Activated CD4-positive, alpha-beta T cell treated with anti-CD3 and anti-CD28 coated beads, Interleukin-2, Interleukin-6, amounts not matched to agents 100 ng/mL and 50 ng/mL, durations not matched to agents 16 hours and 8 hours (primary cell): ENCODE measurements at regions not wholly inside any gene's neighbourhood (a gene's known extent, or its start where the extent isn't known, plus 50 kb on each side); places are given as distances from the start of the nearest gene placed in this dataset.

Experiments
- DNase-seq: peaks from one replicate; pipeline ENCODE4 v3.0.0-alpha.2; 2020

- DNase-seq = no peak
These were observed 132.3 kb downstream of the CRYBB2 start for GRCh38 chr22:25351631-25352293.

GRCh38 chr22:25352294-25352680 lies 132.8 kb downstream of the CRYBB2 start:
- DNase-seq = no peak

DNA sequence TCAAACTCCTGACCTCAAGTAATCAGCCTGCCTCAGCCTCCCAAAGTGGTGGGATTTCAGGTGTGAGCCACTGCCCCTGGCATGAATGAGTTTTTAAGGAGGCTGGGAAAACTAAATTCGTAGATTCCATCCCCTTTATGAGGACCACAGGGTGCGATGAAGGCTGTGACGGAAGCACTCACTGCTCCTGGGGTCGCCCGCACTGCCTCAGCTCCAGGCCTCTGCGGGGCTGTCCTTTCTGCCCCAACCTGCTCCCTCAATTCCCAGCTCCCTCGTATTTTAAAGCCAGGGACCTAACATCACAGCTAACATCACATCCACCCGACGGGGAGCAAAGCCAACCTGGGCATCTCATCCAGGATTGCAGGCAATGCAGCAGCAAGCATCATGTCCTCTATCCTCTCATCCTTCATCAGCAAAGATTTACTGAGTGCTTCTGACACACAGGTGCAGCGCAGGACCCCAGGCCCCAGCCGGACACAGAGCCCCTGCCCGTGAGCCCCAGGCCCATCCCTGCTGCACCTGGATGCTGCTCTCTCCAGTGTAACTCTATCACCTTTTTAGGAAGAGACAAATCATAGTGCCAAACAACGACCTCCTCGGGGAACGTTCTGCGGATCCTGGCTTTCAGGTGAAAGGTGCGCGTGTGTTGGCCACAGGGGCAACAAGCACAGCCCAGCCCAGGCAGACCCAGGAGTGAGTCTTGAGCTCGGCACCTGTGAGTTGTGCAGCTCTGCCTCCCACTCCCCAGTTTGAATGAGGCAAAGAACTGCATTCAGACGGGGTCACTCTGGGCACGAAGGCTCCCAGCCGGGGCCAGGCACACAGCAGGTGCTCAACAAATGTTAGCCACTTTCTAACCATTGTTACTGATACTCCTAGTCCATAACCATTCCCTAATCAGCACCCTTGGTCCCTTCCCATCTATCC lies 134.3 kb downstream of the CRYBB2 start:
- no peak for DNase-seq

GRCh38 chr22:25354456-25354855 lies 135.0 kb downstream of the CRYBB2 start:
- no peak for DNase-seq

- DNase-seq = no peak
These were observed 137.7 kb downstream of the CRYBB2 start for GRCh38 chr22:25357132-25357455.

GRCh38 chr22:25357606-25358420 lies 138.4 kb downstream of the CRYBB2 start:
- DNase-seq = no peak

GRCh38 chr22:25358421-25359170 lies 139.2 kb downstream of the CRYBB2 start:
- DNase-seq = no peak

DNA sequence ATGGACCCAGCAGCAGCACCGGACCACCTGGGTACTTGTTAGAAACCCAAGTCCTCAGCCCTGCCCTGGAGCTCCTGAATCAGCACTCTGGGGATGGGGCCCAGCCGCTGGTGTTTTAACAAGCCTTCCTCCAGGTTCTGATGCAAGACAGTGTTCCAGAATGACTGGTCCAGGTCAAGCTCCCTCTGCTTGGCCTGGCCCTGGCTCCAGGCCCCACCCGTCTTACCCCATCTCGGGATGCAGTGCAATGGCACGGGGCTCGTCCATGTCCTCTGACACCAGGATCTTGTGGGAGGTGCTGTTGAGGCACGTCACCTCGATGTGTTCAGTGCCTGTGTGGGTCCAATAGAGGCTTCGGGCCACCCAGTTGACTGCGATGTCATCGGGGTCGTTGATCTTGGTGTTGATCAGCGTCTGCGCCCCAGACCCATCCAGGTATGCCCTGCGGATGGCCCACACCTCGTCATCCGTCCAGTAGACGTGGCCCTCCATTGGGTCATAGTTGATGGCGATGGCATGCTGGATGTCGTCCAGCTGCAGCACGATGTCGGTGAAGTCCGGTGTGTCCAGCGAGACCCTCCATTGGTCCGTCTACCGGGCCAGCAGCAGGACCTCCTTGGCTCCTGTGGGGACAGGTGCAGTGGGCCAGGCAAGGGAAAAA lies 140.3 kb downstream of the CRYBB2 start:
- no peak for DNase-seq

- DNase-seq = no peak
These were observed 141.0 kb downstream of the CRYBB2 start for GRCh38 chr22:25360411-25360810.

DNA sequence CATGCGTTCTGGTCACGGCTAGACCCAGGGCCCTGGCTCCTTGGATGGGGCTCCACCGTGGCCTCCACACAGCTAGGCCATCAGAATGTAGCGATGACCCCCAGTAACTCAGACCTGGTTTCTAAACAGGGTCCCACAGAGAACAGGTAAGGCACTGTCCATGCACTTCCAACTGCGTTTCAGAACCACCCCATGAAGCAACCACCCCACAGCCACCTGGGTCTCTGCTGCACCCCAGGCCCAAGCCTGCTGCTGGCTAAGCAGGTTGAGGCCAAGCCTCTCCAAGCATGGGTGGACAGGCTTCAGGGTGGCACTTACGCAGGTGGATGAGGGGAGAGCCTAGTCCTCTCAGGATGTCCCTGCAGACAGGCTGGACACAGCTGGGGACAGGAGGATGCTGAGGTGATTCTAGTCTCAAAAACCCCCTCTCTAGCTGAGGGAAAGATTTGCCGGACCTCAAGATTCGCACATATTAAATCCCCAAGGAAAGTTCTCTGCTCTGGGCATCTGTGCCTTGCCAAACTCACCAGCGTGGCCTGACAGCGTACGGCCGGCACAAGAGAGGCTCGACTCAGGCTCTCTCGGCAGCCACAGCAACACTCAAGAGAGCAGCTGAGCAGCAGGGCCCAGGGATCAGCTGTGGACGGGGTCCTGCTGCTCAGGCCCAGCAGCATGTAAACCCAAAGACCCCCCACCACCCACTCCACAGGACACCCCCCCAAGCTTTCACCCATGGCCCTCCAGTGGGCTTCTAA lies 141.6 kb downstream of the CRYBB2 start:
- no peak for DNase-seq

DNA sequence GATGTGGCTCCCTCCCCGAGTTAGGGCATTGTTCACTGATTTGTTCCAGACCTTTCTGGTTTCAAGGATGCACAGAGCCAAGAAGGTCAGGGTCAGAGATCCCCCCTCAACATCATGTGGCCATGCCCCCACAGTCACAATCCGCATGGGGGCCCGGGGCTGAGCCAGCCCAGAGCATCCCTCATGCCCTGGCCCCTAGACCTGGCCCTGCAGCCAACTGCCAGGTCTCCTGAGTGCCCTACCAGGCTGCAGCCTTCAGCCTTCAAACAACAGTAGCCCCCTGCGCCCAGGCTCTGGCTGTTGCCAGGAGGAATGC lies 142.4 kb downstream of the CRYBB2 start:
- no peak for DNase-seq

- peak; percentile 84 for DNase-seq
These were observed 142.9 kb downstream of the CRYBB2 start for GRCh38 chr22:25362215-25362882.

GRCh38 chr22:25362883-25363240 lies 143.4 kb downstream of the CRYBB2 start:
- no peak for DNase-seq

- no peak for DNase-seq
These were observed 144.0 kb downstream of the CRYBB2 start for GRCh38 chr22:25363474-25363873.

DNA sequence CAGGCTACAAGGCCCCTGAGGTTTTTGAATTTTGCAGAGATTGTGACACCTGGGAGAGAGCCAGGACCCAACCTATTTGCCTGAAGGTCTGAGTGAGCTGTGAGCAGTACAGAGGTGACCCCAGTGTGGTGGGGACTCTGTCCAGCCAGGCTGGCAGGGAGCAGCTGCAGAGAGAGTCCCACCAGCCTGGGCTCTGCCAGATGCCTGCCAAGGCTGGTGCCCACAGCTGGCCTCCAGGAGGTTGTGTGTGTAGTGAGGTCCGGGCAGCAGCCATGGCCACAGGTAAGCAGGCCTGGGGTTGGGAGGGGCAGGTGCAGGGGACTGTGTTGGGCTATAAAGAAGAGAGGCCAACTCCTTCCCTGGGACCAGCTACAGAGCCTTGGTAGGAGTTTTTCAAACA lies 144.8 kb downstream of the CRYBB2 start:
- DNase-seq = no peak

DNA sequence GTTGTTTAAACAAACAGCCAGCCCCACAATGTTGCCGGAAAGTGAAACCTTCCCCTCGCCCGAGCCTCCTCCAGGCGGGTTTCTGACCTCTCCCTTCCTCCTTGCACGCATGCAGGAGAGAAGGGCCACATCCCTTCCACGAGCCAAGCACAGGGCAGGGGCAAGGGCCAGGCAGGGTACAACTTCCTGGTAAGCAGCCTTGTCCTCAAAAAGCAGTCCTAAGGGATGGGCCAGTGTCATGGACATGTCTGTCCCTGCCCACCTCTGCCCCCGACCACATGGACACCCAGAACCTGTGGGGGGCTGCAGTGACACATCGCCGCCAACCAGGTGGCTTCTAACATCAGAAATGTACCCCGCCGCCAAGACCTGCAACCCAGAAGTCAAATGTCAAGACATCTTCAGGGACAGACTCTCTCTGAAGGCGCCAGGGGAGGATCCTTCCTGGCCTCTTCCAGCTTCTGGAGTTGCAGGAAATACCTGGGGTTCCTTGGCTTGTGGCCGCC lies 145.3 kb downstream of the CRYBB2 start:
- DNase-seq = no peak

DNA sequence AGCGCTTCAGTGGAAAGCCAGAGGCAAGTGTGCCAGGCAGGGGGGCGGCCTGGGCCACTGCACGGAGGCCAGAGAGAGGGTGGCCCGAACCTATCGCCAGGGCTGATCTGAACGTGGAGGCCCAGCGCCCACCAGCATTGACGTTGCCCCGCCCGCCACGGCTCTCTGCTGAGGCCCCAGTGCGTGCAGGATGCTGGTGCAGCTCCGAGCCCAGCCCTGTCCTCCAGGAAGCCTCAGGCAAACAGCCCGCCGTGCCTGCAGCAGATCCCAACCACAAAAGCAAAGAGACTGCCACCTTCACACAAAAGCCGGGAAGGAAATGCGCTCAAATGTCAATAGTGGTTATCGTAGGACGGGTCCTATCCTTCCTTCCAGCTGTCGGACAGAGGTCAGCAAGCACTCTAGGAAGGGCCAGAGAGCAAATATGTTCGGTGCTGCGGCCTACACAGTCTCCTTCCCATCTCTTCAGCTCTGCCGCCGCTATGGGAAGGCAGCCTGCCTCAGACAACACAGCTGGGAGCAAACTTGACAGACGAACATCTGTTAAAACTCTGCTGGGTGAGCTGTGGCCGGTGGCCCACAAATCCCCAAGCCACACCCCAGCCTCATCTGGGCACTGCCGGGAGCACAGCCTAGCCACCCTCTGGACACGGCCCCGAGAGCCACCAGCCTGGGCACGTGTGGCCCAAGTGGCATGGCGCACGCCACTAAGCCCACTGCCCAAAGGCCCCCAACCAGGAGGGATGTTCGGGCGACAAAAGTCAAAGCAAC lies 146.2 kb downstream of the CRYBB2 start:
- DNase-seq = no peak

GRCh38 chr22:25366408-25366807 lies 147.0 kb downstream of the CRYBB2 start:
- no peak for DNase-seq

DNA sequence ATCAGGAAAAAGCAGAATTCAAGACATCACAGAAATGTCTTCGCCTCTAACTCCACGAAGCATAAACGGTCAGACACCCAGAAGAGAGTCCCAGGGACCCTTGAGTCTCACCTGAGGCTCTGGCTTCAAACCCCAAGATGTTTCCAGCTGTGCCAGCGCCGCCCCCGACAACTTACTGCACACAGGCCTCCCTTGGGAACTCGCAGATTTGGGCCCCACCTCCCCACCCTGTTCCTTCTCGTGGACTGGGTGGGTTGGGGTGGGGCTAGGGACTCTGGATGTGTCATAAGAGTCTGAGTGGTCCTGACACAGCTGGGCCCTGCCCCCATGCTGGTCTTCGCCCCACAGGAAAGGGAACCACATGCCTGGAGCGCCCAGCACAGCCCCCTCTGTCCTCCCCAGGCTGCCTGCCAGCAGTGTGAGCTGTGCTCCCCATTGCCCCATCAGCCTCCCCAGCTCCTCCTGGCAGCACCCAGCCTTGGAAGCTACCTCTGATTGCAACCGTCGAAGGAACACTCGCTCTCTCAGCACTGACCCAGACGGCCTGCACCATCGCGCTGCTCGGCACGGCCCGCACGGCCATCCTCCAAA lies 147.5 kb downstream of the CRYBB2 start:
- no peak for DNase-seq

GRCh38 chr22:25367756-25368155 lies 148.3 kb downstream of the CRYBB2 start:
- DNase-seq = no peak
